Hepatic stellate cell (primary cell): ENCODE measurements at regions not wholly inside any gene's neighbourhood (a gene's known extent, or its start where the extent isn't known, plus 50 kb on each side); places are given as distances from the start of the nearest gene placed in this dataset.
"Not testable (repeated sequence)": the region's sequence is repeated elsewhere in the genome, so short reads cannot be mapped to it uniquely, and the experiment has no call there.

Source experiments
- DNase-seq: peaks from one replicate; pipeline ENCODE4 v3.0.0; 2011; ENCODE audit warnings: low spot score

DNA sequence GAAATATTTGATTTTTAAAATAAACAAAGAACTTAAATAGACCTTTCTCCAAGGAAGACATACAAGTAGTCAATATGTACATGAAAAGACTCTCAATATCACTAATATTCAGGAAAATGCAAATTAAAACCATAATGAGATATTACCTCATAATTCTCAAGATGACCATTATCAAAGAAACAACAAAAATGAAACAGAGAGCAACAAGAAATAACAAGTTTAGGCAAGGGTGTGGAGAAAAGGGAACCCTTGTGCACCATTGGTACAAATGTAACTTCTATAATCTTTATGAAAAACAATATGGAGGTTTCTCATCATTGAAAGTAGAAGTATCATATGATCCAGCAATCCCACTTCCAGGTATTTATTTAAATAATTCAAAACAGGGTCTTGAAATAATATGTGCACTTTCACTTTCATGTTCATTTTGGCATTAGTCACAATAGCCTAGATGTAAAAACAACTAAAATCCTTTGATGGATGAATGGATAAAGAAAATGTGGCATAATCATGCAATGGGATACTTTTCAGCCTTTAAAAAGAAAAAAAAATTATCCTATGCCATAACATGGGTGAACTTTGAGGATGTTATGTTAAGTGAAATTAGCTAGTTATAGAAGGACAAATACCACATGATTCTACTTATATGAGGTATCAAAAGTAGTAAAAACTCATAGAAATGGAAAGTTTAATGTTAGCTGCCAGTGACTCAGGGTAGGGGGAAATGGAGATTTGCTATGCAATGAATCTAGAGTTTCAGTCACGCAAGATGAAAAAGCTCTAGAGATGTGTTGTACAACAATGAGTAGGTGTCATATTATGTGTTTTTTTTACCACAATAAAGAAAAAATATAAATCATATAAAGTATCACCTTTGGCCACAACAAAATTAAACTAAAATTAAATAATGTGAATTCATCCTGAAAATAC is 114.5 kb upstream of the LYPLAL1 start:
- DNase-seq, result no peak

DNA sequence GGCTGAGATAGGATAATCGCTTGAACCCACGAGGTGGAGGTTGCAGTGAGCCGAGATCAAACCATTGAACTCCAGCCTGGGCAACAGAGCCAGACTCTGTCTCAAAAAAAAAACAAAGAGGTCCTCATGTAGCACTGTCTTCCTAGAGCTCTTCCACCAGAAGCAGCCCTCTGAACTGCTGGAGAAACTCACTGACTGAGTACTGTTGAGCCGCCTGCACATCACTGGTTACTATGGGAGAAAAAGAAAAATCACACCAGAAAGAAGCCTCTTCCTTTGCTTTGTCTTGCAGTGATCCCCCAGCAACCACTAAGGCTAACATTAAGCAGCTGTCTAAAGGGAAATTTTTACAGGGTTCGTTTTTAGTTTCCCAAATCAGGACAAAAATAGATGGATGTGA is 112.9 kb upstream of the LYPLAL1 start:
- DNase-seq, result no peak

DNA sequence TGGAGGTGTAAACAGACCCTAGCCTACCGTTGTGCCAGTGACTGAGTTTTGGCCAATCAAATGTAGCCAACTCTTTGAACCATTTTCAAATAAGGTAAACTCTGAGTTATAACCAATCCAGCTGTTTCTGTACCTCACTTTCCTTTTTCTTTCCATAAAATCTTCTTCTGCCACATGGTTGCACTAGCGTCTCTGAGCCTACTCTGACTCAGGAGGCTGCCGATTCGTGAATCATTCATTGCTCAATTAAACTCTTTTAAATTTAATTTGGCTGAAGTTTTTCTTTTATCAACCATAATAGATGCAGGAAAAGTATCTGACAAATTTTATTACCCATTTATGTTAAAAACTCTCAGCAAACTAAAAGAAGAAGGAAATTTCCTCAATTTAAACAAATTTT is 111.5 kb upstream of the LYPLAL1 start:
- DNase-seq, result no peak

DNA sequence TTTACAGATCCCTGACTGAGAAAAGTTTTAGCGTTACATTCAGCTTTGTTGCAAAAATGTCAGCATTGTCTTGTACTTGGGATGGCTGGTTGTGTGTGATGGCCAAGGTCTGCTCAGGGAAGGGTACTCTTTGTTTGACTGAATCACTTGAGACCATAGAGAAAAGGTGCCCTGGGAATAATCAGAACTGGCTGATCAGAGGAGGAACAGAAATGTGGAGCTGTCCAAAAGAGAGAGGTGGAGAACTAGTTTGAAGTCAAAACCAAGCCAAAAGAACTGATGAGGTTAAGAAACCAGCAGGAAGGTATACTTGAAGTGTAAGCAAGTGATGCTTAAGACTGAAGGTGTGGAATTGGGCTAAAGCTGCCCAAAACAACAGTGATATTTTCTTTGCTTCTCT is 107.6 kb upstream of the LYPLAL1 start:
- no peak for DNase-seq

DNA sequence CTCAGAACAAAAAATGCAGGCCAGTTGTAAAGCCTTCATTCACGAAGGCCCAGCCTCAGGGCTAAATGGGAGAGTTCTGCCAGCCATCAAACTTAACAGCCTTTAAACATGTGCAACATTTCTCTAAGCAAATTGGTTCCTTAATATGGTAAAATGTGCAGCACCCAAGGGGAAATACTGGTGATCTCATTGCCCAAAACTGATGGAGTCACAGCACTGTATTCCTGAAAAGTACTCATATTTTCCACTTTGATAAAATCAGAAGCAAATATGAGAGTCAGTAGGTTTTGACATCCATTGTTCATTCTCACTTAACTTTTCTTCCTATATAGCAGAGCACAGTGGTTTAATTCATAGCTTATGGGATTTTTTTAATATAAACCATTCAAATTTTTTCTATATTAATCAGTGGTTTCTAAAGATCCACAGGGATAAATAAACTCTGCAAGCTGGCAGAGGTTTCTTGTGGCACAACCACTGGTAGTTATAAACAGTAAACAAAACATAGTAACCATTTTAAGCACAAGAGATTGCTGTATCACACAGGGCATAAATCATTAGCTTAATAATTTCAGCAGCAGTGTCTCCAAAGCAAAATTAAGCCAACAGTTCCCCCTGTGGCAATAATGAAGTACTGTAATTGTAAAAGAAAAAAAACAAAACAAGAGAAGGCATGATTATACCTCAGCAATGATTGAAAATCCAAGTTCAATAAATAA is 106.9 kb upstream of the LYPLAL1 start:
- peak; percentile 10 for DNase-seq

DNA sequence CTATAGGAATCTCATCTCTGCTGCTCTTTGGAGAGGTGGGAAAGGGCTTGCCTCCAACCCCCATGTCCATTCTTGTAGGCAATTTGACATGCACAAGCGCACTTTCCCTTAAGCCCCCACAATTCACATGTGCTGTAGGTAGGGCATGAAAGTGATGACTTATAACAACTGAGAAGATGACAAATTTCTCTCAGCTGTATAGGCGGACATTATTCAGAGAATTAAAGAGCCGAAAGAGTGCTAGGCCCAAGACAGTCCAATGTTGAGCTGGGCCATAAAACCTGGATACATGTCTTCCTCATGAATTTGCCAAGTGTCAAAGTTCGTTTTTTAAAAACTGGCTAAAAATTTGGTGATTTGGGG is 106.3 kb upstream of the LYPLAL1 start:
- no peak for DNase-seq

DNA sequence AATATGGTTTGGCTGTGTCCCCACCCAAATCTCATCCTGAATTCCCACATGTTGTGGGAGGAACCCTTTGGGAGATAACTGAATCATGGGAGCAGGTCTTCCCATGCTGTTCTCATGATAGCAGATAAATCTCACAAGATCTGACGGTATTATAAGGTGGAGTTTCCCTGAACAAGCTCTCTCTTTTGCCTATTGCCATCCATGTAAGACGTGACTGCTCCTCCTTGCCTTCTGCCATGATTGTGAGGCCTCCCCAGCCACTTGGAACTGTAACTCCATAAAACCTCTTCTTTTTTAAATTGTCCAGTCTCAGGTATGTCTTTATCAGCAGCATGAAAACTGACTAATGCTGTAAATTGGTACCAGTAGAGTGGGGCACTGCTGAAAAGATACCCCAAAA is 103.3 kb upstream of the LYPLAL1 start:
- DNase-seq, result not testable (repeated sequence)

DNA sequence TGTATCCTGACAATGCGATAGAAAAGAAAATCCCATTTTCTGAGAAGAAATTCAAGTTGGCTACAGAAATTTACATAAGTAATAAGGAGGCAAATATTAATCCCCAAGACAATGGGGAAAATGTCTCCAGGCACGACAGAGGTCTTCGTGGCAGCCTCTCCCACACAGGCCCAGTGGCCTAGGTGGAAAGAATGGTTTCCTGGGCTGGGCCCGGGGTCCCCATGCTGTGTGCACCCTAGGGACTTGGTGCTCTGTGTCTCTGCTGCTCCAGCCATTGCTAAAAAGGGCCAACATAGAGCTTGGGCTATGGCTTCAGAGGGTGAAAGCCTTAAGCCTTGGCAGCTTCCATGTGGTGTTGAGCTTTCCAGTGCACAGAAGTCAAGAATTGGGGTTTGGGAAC is 102.5 kb upstream of the LYPLAL1 start:
- DNase-seq, result no peak

DNA sequence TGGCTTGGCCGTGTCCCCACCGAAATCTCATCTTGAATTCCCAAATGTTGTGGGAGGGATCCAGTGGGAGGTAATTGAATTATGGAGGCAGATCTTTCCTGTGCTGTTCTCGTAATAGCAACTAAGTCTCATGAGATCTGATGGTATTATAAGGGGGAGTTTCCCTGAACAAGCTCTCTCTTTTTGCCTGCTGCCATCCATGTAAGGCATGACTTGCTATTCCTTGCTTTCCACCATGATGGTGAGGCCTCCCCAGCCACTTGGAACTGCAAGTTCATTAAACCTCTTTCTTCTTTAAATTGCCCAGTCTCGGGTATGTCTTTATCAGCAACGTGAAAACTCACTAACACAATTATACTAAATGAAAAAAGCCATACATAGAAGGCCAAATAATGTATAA is 101.3 kb upstream of the LYPLAL1 start:
- DNase-seq, result no peak

DNA sequence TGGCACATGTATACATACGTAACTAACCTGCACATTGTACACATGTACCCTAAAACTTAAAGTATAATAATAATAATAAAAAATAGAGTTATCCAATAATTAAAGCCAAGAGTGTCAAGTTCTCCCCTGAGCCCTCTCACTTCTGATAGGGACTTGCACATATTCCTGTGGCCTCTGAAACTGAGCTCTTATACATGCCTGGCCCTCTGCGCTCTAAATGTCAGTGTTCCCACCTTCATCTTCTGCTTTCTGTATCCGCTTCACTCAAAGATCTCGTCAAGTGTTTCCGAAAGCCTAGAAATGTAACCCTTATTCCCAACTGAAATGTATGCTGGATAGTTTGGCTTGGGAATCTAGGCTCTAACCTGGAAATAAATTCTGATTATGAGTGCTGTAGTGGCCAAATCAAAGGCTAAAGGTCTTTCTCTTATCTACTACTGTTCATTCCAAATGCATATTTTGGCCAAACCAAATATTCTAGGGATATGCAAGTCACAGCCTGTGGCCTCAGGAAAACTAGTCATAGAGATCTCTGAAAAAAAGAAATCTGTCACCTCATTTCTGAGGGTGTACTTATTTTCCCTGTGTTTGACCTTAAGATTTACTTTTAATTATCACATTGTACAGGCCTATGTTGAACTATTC is 99.5 kb upstream of the LYPLAL1 start:
- DNase-seq, result no peak

DNA sequence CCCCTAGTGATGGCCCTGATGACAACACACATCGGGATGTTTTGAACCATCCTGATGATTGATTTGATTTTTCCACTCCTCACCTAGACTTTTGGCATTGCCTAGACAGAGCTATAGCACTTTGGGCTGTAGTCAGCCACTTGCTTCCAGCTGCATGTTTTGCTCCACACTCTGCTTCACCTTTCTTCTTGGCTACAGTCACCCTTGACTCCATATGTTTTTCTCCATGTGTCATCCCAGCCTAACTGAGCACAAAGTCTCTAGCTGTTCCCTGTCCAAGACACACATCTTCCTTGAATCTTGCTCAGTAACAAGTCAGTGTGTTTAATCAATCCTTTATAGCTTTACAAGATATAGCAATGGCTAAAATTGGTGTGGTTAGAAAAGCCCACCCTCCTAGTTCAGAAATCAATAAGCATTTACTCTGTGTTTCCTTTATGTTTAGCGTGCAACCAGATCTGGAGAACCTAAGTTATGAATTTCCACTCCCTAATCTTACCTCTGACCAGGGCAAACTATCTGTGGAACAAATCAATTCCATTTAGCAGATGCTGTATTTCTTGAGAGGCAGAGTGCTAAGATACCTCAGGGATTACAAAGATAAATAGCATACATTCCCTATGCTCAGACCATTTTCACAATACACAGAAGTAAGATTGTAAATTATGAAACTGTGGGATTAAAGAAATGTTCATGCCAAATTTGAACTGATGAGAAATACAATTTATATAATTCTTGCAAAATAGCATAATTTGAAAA is 98.4 kb upstream of the LYPLAL1 start:
- no peak for DNase-seq

DNA sequence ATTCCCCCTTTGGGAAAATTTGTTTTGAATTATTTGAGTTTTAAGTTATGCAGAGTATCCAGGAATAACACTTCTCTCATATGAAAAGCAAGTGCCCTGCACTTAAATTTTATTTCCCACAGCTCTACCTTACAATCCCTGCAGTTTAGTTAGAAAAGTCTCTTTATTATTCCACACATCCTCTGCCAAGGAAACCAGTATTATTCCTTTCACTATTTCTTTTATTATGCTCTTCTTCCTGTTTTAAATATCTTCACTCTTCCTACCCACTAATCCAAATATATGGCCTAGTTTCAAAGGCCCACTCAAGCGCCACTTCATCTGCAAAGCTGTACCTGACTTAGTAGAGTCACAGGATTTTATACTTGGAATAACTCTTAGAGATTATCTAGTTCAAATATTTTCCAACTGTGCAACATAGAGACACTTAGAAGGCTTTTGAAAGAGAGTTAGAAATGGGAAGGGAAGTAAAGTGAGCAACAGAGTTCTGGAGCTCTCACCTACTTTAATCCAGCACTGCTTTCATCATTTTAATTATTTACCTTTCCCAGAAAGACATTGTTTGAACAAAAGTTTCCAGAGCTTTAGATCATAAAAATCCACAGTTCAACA is 97.2 kb upstream of the LYPLAL1 start:
- DNase-seq, result no peak

DNA sequence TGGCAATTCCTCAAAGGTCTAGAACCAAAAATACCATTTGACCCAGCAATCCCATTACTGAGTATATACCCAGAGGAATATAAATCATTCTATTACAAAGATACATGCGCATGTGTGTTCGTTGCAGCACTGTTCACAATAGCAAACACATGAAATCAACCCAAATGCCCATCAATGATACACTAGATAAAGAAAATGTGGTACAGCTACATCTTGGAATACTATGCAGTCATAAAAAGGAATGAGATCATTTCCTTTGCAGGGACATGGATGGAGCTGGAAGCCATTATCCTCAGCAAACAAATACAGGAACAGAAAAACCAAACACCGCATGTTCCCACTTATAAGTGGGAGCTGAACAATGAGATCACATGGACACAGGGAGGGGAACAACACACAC is 95.9 kb upstream of the LYPLAL1 start:
- not testable (repeated sequence) for DNase-seq

DNA sequence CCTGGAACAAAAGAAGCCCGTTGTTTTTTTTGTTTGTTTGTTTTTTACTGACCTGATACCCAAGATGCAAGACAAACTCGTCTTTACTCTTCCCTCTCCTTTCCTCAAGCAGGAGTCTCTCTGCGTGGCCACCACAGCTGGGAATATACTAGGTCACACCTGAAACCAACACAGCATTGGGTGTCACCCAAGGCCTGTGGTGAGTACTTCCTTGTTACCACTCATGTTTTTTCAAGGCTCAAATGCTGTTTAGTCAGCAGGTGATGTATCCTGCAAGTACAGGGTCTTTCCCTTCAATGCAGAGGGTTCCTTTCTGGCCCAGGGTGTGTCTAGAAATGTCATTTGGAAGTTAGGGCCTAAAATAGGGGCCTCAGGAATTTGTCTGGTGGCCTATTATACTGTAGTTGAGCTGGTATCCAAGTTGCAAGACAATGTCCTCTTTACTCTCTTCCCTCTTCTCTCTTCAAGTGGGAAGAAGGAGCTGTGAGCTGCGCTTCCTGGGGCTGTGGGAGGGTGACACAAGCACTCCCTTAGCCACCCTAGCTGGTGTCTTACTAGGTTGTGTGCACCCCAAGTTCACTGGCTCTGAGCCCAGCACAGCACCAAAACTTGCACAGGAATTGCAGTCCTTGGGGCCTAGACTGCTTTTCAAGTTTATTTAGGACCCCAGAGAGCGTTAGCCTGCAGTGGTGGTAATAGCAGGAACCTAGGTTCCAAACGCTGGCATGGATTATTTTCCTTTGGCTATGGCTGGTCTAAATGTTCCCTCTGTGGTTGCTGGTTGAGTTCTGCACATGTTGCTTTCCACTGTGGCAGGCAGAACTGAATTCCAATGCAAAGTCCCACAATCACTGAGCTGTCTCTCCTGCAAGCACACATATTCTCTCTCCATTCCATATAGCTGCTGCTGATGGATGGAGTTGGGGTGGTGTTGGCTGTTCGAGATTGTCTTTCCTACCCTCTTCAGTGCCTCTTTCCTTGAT is 91.4 kb upstream of the LYPLAL1 start:
- DNase-seq, result no peak

DNA sequence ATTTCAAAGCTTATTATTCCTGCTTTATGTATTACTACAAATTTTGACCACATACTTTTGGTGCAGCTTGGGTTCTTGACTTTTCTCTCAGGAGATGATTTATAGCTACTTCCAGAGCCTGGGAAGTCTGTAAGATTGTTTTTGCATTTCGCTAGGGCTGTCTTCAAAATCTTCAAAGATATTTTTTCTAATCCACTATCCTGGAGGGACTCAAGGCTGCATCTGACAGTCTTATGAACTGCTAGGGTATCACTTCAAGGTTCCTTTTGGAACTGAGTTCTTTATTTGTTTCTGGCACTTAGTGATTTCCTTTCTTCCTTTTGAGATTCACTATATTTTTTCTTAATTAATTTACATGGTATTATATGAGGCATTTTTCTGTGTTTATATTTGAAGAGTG is 90.0 kb upstream of the LYPLAL1 start:
- DNase-seq, result no peak

DNA sequence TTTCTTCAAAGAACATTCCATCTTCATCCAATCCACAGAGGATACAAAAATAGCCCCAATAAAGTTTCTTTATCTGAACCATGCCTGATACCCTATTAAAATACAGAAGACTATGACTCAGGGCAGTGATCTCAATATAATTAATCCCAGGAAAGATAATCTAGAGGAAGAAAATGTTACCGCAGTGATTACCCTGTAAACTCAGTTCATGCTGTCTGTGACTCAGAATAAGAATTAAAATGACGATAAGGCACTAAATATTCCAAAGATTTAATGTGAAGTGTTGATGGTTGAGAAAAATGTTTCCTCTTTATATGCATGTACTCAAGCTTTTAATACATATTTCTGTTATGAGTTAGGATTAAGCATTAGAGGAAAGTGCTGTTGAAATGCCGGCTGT is 88.6 kb upstream of the LYPLAL1 start:
- no peak for DNase-seq

DNA sequence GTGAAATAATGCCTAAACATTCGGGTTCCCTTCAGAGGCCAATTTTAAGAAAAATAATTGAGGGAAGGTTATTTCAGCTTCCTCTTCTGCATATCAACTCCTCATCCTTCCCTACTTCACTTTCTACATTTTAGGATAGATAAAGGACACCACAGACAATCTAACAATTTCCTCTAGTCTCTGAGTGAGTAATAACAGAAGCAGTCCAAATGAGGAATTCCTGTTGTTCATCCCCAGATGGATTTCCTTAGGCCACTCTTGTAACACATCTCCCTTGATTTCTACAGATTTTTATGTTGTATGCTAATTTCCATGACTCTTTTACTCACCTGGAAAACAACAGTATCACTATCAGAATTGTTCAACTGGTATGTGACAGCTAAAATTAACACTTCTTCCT is 87.7 kb upstream of the LYPLAL1 start:
- no peak for DNase-seq

DNA sequence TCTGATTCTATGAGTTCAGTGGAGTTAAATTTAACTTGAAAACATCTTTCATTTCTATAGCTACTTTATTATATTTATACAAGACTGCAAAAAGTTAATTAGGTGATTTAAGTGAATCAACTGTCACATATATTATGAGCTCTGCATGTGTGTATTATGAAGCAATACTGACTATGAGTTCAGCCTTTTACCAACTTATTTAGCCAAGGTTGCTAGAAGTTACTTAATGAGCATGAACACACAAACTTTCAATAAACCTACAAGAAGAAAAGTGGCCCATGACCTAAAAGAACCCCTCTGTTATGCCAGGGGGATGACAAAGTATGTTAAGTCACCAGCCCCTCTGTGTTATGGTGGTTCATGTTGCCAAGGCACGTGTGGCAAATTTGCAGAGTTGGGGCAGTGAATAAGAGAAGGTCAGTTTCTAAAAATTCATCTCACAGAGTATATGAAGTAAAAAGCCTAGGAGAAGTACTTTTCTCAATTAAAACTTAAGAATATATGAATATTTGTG is 86.7 kb upstream of the LYPLAL1 start:
- DNase-seq, result no peak

DNA sequence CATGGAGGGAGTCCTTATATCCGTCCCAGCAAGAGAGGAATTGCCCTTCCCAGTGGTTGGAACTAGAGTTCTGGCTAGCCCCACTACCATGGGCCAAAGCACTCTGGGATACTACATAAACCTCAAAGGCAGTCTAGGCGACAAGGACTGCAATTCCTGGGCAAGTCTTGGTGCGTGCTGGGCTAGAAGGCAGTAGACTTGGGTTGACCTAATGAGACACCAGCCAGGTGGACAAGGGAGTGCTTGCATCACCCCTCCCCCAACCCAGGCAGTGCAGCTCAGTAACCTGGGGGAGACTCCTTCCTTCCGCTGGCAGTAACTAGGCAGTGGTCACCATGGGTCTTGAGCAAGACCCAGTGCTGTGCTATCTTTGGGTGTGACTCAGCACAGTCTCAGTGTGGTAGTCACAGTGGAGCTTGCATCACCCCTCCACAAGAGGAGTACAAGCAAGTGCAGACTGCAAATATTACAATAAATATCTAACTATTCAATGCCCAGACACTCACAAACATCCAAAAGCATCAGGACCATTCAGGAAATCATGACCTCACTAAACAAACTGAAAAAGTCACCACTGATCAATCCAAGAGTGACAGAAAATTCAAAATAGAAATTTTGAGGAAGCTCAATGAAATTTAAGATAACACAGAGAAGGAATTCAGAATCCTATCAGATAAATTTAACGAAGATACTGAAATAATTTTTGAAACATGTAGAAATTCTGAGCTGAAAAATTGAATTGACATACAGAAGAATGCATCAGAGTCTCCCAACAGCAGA is 84.7 kb upstream of the LYPLAL1 start:
- DNase-seq, result peak; percentile 65

DNA sequence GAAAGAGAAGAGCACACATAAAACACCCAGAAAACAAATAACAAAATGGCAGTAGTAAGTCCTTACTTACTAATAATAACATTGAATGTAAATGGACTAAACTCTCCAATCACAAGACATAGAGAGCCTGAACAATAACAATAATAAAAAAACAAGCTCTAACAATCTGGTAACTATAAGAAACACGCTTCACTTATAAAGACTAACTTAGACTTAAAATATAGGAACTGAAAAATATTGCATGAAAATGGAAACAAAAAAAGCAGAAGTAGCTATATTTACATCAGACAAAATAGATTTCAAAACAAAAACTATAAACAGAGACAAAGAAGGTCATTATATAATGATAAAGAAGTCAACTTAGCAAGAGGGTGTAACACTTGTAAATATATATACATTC is 83.1 kb upstream of the LYPLAL1 start:
- DNase-seq, result no peak
